ENCODE measurements at regions not wholly inside any gene's neighbourhood (a gene's known extent, or its start where the extent isn't known, plus 50 kb on each side); places are given as distances from the start of the nearest gene placed in this dataset.
A peak's percentile ranks its signal among the peaks of the same experiment; 100 is the strongest.
"Not testable (repeated sequence)": the region's sequence is repeated elsewhere in the genome, so short reads cannot be mapped to it uniquely, and the experiment has no call there.

- DNase-seq = peak; percentile 34
These were observed 62.0 kb upstream of the CD93 start for GRCh38 chr20:23147964-23148730.

GRCh38 chr20:23147647-23147963, 61.5 kb upstream of the CD93 start:
- no peak for DNase-seq

- DNase-seq = no peak
These were observed 60.9 kb upstream of the CD93 start for GRCh38 chr20:23146857-23147637.

DNA sequence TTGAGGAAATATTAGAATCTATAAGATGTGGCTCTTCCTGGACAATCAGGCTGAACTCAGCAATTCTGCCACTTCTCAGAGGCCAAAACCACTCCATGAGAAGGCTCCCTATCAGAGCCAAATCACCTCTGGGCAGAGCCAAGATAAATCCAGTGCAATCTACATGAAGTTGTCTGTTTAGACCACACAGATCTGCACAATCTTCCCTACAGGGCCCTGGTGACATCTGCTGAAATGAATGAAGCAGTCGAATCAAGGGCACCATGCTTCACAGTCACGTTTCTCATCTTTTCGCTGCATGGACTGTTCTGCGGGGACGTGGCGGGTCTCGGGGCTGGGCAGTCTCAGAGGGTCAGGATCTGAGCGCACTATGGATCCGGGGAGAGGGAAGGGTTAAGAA, 60.1 kb upstream of the CD93 start:
- no peak for DNase-seq

DNA sequence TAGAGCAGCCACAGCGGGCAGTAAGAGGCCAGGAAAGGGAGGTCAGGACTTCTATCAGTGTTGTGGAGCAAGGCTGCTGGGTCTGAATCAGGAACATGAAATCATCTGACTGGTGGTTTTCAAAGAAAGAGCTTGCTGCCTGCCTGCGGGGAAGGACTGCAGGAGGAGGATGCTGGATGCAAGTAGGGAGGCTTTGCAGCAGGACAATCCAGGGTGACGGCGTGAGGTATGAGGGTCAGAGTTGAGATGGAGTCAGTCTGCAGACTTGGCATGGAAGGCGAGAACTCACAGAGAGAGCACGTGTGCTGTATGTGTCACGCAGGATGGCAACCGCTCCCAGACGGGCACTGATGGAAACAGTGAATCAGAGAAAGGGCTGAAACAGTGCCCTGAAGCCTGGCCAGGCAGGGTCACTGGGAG, 59.2 kb upstream of the CD93 start:
- DNase-seq = no peak

DNA sequence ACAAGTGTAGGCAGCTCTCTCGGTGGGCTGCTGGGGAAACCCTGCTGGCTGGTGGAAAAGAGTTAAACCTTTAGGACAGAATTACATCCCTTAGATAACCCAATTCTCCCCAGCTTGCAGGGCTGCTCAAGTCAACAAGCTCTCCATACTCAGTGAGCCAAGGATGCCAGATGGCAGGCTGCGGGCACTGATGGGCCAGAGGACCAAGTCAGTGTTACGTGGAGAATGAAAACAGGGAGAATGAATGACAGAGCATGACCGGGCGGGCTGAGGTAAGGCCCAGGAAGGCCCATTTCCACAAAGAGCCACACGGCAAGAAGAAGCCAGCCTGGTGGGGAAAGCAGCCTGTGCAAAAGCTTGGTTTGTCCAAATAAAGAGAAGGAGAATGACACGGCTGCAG, 58.7 kb upstream of the CD93 start:
- no peak for DNase-seq

DNA sequence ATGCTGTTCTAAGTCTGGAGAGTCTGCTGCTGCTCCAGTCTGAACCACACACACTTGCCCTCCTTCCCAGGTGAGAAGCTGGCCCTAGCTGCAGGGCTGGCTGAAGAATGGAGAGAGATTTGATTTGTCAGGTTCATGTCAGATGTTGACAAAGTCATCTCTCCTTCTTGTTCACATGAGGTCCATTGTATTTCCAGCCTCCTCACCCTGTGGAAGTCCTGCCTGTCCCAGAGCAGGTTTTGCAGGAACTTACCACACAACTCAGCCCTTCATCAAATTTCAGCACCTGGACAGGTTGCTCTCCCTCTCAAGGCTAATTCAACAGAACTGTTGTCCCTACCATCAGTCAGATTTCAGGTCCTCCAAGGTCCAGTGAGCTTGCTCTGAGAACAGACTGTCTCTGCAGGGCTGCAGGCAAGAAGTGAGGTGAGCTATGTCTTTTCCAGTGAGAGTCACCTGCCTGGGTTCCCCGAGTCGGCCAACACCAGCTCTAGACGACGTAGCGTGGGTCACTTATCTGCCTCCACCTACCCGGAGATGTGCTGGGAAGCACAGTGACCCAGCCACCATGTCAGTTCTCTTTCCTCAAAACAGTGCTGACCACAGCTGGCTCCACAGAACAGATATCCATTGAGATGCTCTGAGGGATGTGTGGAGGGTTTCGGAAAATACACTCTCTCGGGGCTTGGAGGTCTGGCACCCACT, 58.0 kb upstream of the CD93 start:
- no peak for DNase-seq

GRCh38 chr20:23143098-23143497, 57.0 kb upstream of the CD93 start:
- DNase-seq = peak; percentile 24

DNA sequence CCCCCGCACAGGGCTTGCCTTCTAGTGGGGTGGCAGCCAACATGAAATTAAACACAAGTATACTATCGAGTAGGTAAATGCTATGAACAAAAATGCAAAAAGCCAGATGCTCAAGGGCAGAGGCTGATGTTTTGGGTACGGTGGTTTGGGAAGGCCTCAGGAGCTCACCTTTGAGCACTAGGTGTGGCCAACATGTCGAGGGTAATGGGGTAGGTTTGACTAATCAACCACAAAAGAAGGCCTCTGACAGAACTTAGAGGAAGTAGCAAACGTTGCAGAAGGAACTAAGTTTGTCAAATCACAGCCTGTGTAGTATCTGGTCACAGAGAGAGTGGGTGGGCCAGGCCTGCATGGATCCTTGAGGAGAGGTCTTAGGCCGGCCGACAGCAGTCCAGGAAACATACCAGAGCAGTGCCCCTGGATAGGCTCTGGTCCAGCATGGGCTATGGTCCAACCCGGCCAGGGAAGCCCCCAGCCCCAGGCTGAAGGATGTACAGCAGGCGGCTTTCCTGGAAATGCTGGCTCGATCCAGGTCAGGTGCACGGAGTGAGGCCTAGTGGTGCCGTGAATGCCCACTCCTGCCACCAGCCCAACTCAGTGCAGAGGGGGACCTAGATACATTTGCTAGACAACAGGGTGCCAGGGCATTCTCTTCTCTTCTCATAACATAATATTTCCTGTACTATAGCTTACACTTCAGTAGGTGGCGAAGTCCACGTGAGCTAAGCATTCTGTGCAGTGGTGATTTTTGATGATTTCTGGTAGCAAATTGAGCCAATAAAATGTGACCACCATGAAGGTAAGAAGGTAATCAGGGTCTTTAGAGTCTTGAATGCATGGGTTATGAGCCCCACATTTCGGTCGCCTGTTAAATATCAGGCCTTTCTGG, 56.3 kb upstream of the CD93 start:
- DNase-seq = no peak

- no peak for DNase-seq
These were observed 55.5 kb upstream of the CD93 start for GRCh38 chr20:23141450-23142161.

- DNase-seq = no peak
These were observed 54.9 kb upstream of the CD93 start for GRCh38 chr20:23140991-23141390.

GRCh38 chr20:23139984-23140383, 53.9 kb upstream of the CD93 start:
- DNase-seq = not testable (repeated sequence)

- DNase-seq = no peak
These were observed 53.4 kb upstream of the CD93 start for GRCh38 chr20:23139524-23139923.

DNA sequence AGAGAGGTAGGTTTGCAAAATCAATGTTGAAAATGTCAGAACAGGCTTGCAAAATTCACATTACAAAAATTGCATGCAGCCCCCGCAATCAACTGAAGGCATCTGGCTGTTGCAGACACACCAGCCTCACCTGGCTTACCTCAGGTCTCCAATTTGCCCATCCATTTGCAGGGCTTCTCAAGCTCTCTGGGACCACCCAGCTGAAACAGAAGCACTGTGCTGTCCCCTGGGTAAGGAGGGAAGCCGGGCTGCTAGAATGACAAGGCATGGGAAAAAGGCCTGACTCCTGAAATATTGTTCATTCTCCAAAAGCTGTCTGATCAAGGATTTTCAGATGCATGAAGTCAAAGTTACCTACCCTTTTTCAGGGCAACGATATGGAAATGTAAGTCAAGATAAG, 52.6 kb upstream of the CD93 start:
- DNase-seq = no peak

- DNase-seq = no peak
These were observed 52.1 kb upstream of the CD93 start for GRCh38 chr20:23138226-23138625.

- peak; percentile 52 for DNase-seq
These were observed 51.0 kb upstream of the CD93 start for GRCh38 chr20:23136893-23137745.

- no peak for DNase-seq
These were observed 49.6 kb upstream of the CD93 start for GRCh38 chr20:23135449-23136420.
